Calu3 (cell line): ENCODE measurements at regions not wholly inside any gene's neighbourhood (a gene's known extent, or its start where the extent isn't known, plus 50 kb on each side); places are given as distances from the start of the nearest gene placed in this dataset.

Experiments
- BruUV-seq: library from RNA; stranded (reverse); fragments of 400-500 nt; replicated peaks from 2 replicates; lab custom pipeline; 2021; lab: Mats Ljungman, UMichigan
- CTCF ChIA-PET: fragments of 300-600 bp; sonication (Branson Sonifier 250); formaldehyde crosslinking; loops from one replicate; lab custom pipeline; 2022; ENCODE audit warnings: antibody characterized with exemption; lab: Charles Lee
- DNase-seq: peaks from one replicate; pipeline ENCODE4 v3.0.0; 2022
- H3K27ac Mint-ChIP-seq: one replicate; pipeline ENCODE4 v1.8.0; 2022; ENCODE audit warnings: mixed read lengths; ENCODE audit not compliant: unreplicated experiment
- H3K27me3 Mint-ChIP-seq: one replicate; pipeline ENCODE4 v1.8.0; 2022; ENCODE audit warnings: mixed read lengths; ENCODE audit not compliant: unreplicated experiment
- H3K36me3 Mint-ChIP-seq: one replicate; pipeline ENCODE4 v1.8.0; 2022; ENCODE audit warnings: mild to moderate bottlenecking, moderate library complexity, mixed read lengths; ENCODE audit not compliant: insufficient read depth, unreplicated experiment
- H3K4me1 Mint-ChIP-seq: one replicate; pipeline ENCODE4 v1.8.0; 2022; ENCODE audit warnings: mild to moderate bottlenecking, low read depth, mixed read lengths; ENCODE audit not compliant: unreplicated experiment
- H3K4me3 Mint-ChIP-seq: one replicate; pipeline ENCODE4 v1.8.0; 2022; ENCODE audit warnings: mild to moderate bottlenecking, low read depth, moderate library complexity, mixed read lengths; ENCODE audit not compliant: unreplicated experiment
- H3K9me3 Mint-ChIP-seq: one replicate; pipeline ENCODE4 v1.8.0; 2022; ENCODE audit warnings: low read depth, mixed read lengths; ENCODE audit not compliant: unreplicated experiment
- CTCF ChIP-seq: fragments of 200-600 bp; IDR thresholded peaks from one replicate; pipeline ENCODE4 v1.8.0; 2022; ENCODE audit warnings: antibody characterized with exemption; ENCODE audit not compliant: unreplicated experiment
- intact Hi-C: fragments of 100-400 bp; cut with micrococcal nuclease; formaldehyde crosslinking; loops from one replicate; pipeline ENCODE4 v1.10.0; 2022; ENCODE audit not compliant: unreplicated experiment

GRCh38 chr3:26522919-26523318, 99.7 kb upstream of the LRRC3B start:
- Mint-ChIP-seq H3K9me3 (peaks cover 18% of the 10 kb centered on the region), H3K27ac (no peak overlapping the region), H3K4me1 (no peaks in the 10 kb centered on the region), H3K36me3 (no peaks in the 10 kb centered on the region), H3K27me3 (no peaks in the 10 kb centered on the region), H3K4me3 (no peak overlapping the region)
- CTCF ChIA-PET = no interaction called here
- intact Hi-C loops = no loop called here
- DNase-seq = no peak
- TF ChIP-seq CTCF = no peak
- BruUV-seq = no TSS peak

GRCh38 chr3:26525013-26525412, 97.6 kb upstream of the LRRC3B start:
- no peak for DNase-seq
- Mint-ChIP-seq H3K27ac (no peak overlapping the region), H3K36me3 (no peaks in the 10 kb centered on the region), H3K4me3 (no peak overlapping the region), H3K4me1 (no peaks in the 10 kb centered on the region), H3K27me3 (no peaks in the 10 kb centered on the region), H3K9me3 (peaks cover 17% of the 10 kb centered on the region)
- intact Hi-C loops = no loop called here
- no peak for TF ChIP-seq CTCF
- CTCF ChIA-PET = no interaction called here
- BruUV-seq = no TSS peak

- TF ChIP-seq CTCF = no peak
- Mint-ChIP-seq H3K9me3 (peaks cover 5% of the 10 kb centered on the region), H3K36me3 (no peaks in the 10 kb centered on the region), H3K4me3 (no peak overlapping the region), H3K27me3 (no peaks in the 10 kb centered on the region), H3K4me1 (no peaks in the 10 kb centered on the region), H3K27ac (no peak overlapping the region)
- DNase-seq = no peak
- CTCF ChIA-PET = no interaction called here
- no TSS peak for BruUV-seq
- intact Hi-C loops = no loop called here
Observed at GRCh38 chr3:26535151-26535550, 87.4 kb upstream of the LRRC3B start.

GRCh38 chr3:26536955-26537354, 85.6 kb upstream of the LRRC3B start:
- no peak overlapping the region for H3K27ac Mint-ChIP-seq
- no peaks in the 10 kb centered on the region for H3K4me1 Mint-ChIP-seq
- no peak for DNase-seq
- no TSS peak for BruUV-seq
- H3K36me3 Mint-ChIP-seq = no peaks in the 10 kb centered on the region
- CTCF ChIA-PET = no interaction called here
- no peaks in the 10 kb centered on the region for H3K27me3 Mint-ChIP-seq
- no peak for TF ChIP-seq CTCF
- H3K9me3 Mint-ChIP-seq = peaks cover 3% of the 10 kb centered on the region
- no peak overlapping the region for H3K4me3 Mint-ChIP-seq
- intact Hi-C loops = no loop called here
